ENCODE measurements at regions not wholly inside any gene's neighbourhood (a gene's known extent, or its start where the extent isn't known, plus 50 kb on each side); places are given as distances from the start of the nearest gene placed in this dataset.

GRCh38 chr20:10137032-10137431 lies 81.6 kb upstream of the SNAP25 start:
- DNase-seq, result no peak
- Mint-ChIP-seq H3K27me3 (ENCODE audit: unreplicated experiment) (no peaks in the 10 kb centered on the region), H3K4me1 (ENCODE audit: low read depth, unreplicated experiment) (no peaks in the 10 kb centered on the region), H3K9me3 (ENCODE audit: unreplicated experiment) (peaks cover 3% of the 10 kb centered on the region), H3K4me3 (ENCODE audit: unreplicated experiment) (no peak overlapping the region), H3K36me3 (ENCODE audit: unreplicated experiment) (no peaks in the 10 kb centered on the region), H3K27ac (ENCODE audit: unreplicated experiment) (no peak overlapping the region)
- no peak for TF ChIP-seq CTCF (IDR thresholded peaks at IDR 0.05; ENCODE audit: partially characterized antibody, unreplicated experiment)

GRCh38 chr20:10137533-10137932 lies 81.1 kb upstream of the SNAP25 start:
- TF ChIP-seq CTCF (IDR thresholded peaks at IDR 0.05; ENCODE audit: partially characterized antibody, unreplicated experiment), result no peak
- Mint-ChIP-seq H3K9me3 (ENCODE audit: unreplicated experiment) (peaks cover 3% of the 10 kb centered on the region), H3K36me3 (ENCODE audit: unreplicated experiment) (no peaks in the 10 kb centered on the region), H3K27ac (ENCODE audit: unreplicated experiment) (no peak overlapping the region), H3K4me1 (ENCODE audit: low read depth, unreplicated experiment) (no peaks in the 10 kb centered on the region), H3K27me3 (ENCODE audit: unreplicated experiment) (no peaks in the 10 kb centered on the region), H3K4me3 (ENCODE audit: unreplicated experiment) (no peak overlapping the region)
- DNase-seq, result no peak

- DNase-seq, result no peak
- H3K4me3 Mint-ChIP-seq (ENCODE audit: unreplicated experiment), result no peak overlapping the region
Observed at GRCh38 chr20:10157549-10157948, 61.1 kb upstream of the SNAP25 start.

GRCh38 chr20:10167040-10167439 lies 51.6 kb upstream of the SNAP25 start:
- H3K27me3 Mint-ChIP-seq (ENCODE audit: unreplicated experiment), result no peaks in the 10 kb centered on the region
- no peak for DNase-seq

More at GRCh38 chr20:10157549-10157948, 61.1 kb upstream of the SNAP25 start:
- H3K27ac Mint-ChIP-seq (ENCODE audit: unreplicated experiment), result no peak overlapping the region
- no peaks in the 10 kb centered on the region for H3K36me3 Mint-ChIP-seq (ENCODE audit: unreplicated experiment)
- TF ChIP-seq CTCF (IDR thresholded peaks at IDR 0.05; ENCODE audit: partially characterized antibody, unreplicated experiment), result no peak
- no peaks in the 10 kb centered on the region for H3K4me1 Mint-ChIP-seq (ENCODE audit: low read depth, unreplicated experiment)
- H3K27me3 Mint-ChIP-seq (ENCODE audit: unreplicated experiment), result peaks cover 1% of the 10 kb centered on the region
- no peaks in the 10 kb centered on the region for H3K9me3 Mint-ChIP-seq (ENCODE audit: unreplicated experiment)

GRCh38 chr20:10167594-10167993 lies 51.0 kb upstream of the SNAP25 start:
- H3K9me3 Mint-ChIP-seq (ENCODE audit: unreplicated experiment), result peaks cover 2% of the 10 kb centered on the region
- no peak overlapping the region for H3K27ac Mint-ChIP-seq (ENCODE audit: unreplicated experiment)
- DNase-seq, result no peak
- H3K4me1 Mint-ChIP-seq (ENCODE audit: low read depth, unreplicated experiment), result peaks cover 2% of the 10 kb centered on the region
- no peak for TF ChIP-seq CTCF (IDR thresholded peaks at IDR 0.05; ENCODE audit: partially characterized antibody, unreplicated experiment)
- no peaks in the 10 kb centered on the region for H3K36me3 Mint-ChIP-seq (ENCODE audit: unreplicated experiment)
- H3K4me3 Mint-ChIP-seq (ENCODE audit: unreplicated experiment), result no peak overlapping the region
- H3K27me3 Mint-ChIP-seq (ENCODE audit: unreplicated experiment), result no peaks in the 10 kb centered on the region

More at GRCh38 chr20:10167040-10167439, 51.6 kb upstream of the SNAP25 start:
- Mint-ChIP-seq H3K36me3 (ENCODE audit: unreplicated experiment) (no peaks in the 10 kb centered on the region), H3K9me3 (ENCODE audit: unreplicated experiment) (peaks cover 2% of the 10 kb centered on the region), H3K4me3 (ENCODE audit: unreplicated experiment) (no peak overlapping the region), H3K27ac (ENCODE audit: unreplicated experiment) (no peak overlapping the region), H3K4me1 (ENCODE audit: low read depth, unreplicated experiment) (no peaks in the 10 kb centered on the region)
- TF ChIP-seq CTCF (IDR thresholded peaks at IDR 0.05; ENCODE audit: partially characterized antibody, unreplicated experiment), result no peak
